GM18498 (cell line): ENCODE measurements at regions not wholly inside any gene's neighbourhood (a gene's known extent, or its start where the extent isn't known, plus 50 kb on each side); places are given as distances from the start of the nearest gene placed in this dataset.
A peak's percentile ranks its signal among the peaks of the same experiment; 100 is the strongest.

Experiments used
- ATAC-seq: cut with Tn5 transposase; IDR thresholded peaks from one replicate; pipeline ENCODE4 v1.9.1; 2021; ENCODE audit warnings: mild to moderate bottlenecking, moderate library complexity; ENCODE audit not compliant: unreplicated experiment

- ATAC-seq: no peak
These were observed 206.0 kb downstream of the CYB561 start for GRCh38 chr17:63240106-63240505.

GRCh38 chr17:63246344-63246743 is 199.8 kb downstream of the CYB561 start:
- ATAC-seq: no peak

- no peak for ATAC-seq
These were observed 198.4 kb downstream of the CYB561 start for GRCh38 chr17:63247706-63248105.

- no peak for ATAC-seq
These were observed 196.7 kb downstream of the CYB561 start for GRCh38 chr17:63249256-63250004.

GRCh38 chr17:63250830-63251229 is 195.3 kb downstream of the CYB561 start:
- no peak for ATAC-seq

GRCh38 chr17:63258785-63259184 is 187.3 kb downstream of the CYB561 start:
- no peak for ATAC-seq

- ATAC-seq: no peak
These were observed 183.2 kb downstream of the CYB561 start for GRCh38 chr17:63262751-63263476.

- no peak for ATAC-seq
These were observed 180.6 kb downstream of the CYB561 start for GRCh38 chr17:63265526-63265925.

GRCh38 chr17:63267846-63268245 is 178.3 kb downstream of the CYB561 start:
- ATAC-seq: no peak

GRCh38 chr17:63268827-63269226 is 177.3 kb downstream of the CYB561 start:
- ATAC-seq: no peak

GRCh38 chr17:63270610-63271009 is 175.5 kb downstream of the CYB561 start:
- ATAC-seq: no peak

GRCh38 chr17:63274146-63274545 is 172.0 kb downstream of the CYB561 start:
- no peak for ATAC-seq

GRCh38 chr17:63275318-63275970 is 170.7 kb downstream of the CYB561 start:
- no peak for ATAC-seq

GRCh38 chr17:63275971-63276745 is 169.9 kb downstream of the CYB561 start:
- ATAC-seq: no peak

GRCh38 chr17:63276821-63277220 is 169.3 kb downstream of the CYB561 start:
- no peak for ATAC-seq

- ATAC-seq: no peak
These were observed 168.5 kb downstream of the CYB561 start for GRCh38 chr17:63277629-63278028.

GRCh38 chr17:63278728-63279442 is 167.2 kb downstream of the CYB561 start:
- peak; percentile 60 for ATAC-seq

- no peak for ATAC-seq
These were observed 166.4 kb downstream of the CYB561 start for GRCh38 chr17:63279498-63280230.

GRCh38 chr17:63282455-63282854 is 163.7 kb downstream of the CYB561 start:
- ATAC-seq: peak; percentile 65

GRCh38 chr17:63285551-63285950 is 160.6 kb downstream of the CYB561 start:
- ATAC-seq: no peak
